WTC11 (cell line): ENCODE measurements at regions not wholly inside any gene's neighbourhood (a gene's known extent, or its start where the extent isn't known, plus 50 kb on each side); places are given as distances from the start of the nearest gene placed in this dataset.

ENCODE experiments used
- CREB1 ChIP-seq: sonication (generic); formaldehyde crosslinking; IDR thresholded peaks from 2 replicates; pipeline ENCODE4 v1.8.0; 2023; ENCODE audit warnings: mild to moderate bottlenecking, missing genetic modification reagents
- FOXK1 ChIP-seq: sonication (generic); formaldehyde crosslinking; IDR thresholded peaks from 2 replicates; pipeline ENCODE4 v1.8.0; 2022; ENCODE audit warnings: mild to moderate bottlenecking, moderate library complexity, missing genetic modification reagents
- JUN ChIP-seq: sonication (generic); formaldehyde crosslinking; IDR thresholded peaks from 2 replicates; pipeline ENCODE4 v1.8.0; 2023; ENCODE audit warnings: mild to moderate bottlenecking, missing genetic modification reagents
- NR2C2 ChIP-seq: sonication (generic); formaldehyde crosslinking; IDR thresholded peaks from 2 replicates; pipeline ENCODE4 v1.8.0; 2022; ENCODE audit warnings: mild to moderate bottlenecking, missing genetic modification reagents
- TEAD4 ChIP-seq: sonication (generic); formaldehyde crosslinking; IDR thresholded peaks from 2 replicates; pipeline ENCODE4 v1.8.0; 2022; ENCODE audit warnings: mild to moderate bottlenecking, missing genetic modification reagents
- TF ChIP-seq, protein P1 (sequence below): fragments of 200-600 bp; IDR thresholded peaks from 2 replicates; pipeline ENCODE4 v1.8.0; 2022; ENCODE audit warnings: antibody characterized with exemption
- TF ChIP-seq, protein P2 (sequence below): sonication (generic); formaldehyde crosslinking; IDR thresholded peaks from 2 replicates; pipeline ENCODE4 v1.8.1; 2023; ENCODE audit warnings: mild to moderate bottlenecking, moderate library complexity, missing genetic modification reagents
- TF ChIP-seq, protein P3 (sequence below): sonication (generic); formaldehyde crosslinking; IDR thresholded peaks from 2 replicates; pipeline ENCODE4 v1.8.0; 2022; ENCODE audit warnings: mild to moderate bottlenecking, missing genetic modification reagents
- TF ChIP-seq, protein P4 (sequence below): sonication (generic); formaldehyde crosslinking; IDR thresholded peaks from 2 replicates; pipeline ENCODE4 v1.8.1; 2023; ENCODE audit warnings: mild to moderate bottlenecking, missing genetic modification reagents, moderate library complexity

DNA sequence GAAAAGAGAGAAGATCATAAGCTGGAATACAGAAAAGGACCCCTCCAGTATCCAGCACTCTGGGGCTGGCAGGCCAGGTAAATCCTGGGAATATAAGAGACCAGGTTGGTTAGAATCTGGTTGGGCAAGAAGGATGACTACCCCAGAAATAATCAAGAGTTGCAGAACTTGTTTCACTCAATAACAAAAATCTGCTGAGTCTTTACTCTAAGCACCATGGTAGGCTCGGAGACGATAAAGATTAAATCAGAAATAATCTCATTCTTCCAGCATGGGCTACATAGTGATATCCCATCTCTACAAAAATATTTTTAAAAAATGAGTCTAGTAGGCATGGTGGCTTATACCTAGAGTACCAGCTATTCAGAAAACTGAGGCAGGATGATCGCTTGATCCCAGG is 138.0 kb upstream of the KCNJ16 start:
- TF ChIP-seq TEAD4 (CRISPR knock-in tag): no peak
- TF ChIP-seq, protein P1, sequence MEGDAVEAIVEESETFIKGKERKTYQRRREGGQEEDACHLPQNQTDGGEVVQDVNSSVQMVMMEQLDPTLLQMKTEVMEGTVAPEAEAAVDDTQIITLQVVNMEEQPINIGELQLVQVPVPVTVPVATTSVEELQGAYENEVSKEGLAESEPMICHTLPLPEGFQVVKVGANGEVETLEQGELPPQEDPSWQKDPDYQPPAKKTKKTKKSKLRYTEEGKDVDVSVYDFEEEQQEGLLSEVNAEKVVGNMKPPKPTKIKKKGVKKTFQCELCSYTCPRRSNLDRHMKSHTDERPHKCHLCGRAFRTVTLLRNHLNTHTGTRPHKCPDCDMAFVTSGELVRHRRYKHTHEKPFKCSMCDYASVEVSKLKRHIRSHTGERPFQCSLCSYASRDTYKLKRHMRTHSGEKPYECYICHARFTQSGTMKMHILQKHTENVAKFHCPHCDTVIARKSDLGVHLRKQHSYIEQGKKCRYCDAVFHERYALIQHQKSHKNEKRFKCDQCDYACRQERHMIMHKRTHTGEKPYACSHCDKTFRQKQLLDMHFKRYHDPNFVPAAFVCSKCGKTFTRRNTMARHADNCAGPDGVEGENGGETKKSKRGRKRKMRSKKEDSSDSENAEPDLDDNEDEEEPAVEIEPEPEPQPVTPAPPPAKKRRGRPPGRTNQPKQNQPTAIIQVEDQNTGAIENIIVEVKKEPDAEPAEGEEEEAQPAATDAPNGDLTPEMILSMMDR: no peak
- TF ChIP-seq, protein P2, sequence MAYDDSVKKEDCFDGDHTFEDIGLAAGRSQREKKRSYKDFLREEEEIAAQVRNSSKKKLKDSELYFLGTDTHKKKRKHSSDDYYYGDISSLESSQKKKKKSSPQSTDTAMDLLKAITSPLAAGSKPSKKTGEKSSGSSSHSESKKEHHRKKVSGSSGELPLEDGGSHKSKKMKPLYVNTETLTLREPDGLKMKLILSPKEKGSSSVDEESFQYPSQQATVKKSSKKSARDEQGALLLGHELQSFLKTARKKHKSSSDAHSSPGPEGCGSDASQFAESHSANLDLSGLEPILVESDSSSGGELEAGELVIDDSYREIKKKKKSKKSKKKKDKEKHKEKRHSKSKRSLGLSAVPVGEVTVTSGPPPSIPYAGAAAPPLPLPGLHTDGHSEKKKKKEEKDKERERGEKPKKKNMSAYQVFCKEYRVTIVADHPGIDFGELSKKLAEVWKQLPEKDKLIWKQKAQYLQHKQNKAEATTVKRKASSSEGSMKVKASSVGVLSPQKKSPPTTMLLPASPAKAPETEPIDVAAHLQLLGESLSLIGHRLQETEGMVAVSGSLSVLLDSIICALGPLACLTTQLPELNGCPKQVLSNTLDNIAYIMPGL (CRISPR knock-in tag): no peak
- TF ChIP-seq JUN (CRISPR knock-in tag): no peak
- TF ChIP-seq NR2C2 (CRISPR knock-in tag): no peak
- TF ChIP-seq CREB1 (CRISPR knock-in tag): no peak
- TF ChIP-seq, protein P3, sequence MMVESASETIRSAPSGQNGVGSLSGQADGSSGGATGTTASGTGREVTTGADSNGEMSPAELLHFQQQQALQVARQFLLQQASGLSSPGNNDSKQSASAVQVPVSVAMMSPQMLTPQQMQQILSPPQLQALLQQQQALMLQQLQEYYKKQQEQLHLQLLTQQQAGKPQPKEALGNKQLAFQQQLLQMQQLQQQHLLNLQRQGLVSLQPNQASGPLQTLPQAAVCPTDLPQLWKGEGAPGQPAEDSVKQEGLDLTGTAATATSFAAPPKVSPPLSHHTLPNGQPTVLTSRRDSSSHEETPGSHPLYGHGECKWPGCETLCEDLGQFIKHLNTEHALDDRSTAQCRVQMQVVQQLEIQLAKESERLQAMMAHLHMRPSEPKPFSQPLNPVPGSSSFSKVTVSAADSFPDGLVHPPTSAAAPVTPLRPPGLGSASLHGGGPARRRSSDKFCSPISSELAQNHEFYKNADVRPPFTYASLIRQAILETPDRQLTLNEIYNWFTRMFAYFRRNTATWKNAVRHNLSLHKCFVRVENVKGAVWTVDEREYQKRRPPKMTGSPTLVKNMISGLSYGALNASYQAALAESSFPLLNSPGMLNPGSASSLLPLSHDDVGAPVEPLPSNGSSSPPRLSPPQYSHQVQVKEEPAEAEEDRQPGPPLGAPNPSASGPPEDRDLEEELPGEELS (CRISPR knock-in tag): no peak
- TF ChIP-seq, protein P4, sequence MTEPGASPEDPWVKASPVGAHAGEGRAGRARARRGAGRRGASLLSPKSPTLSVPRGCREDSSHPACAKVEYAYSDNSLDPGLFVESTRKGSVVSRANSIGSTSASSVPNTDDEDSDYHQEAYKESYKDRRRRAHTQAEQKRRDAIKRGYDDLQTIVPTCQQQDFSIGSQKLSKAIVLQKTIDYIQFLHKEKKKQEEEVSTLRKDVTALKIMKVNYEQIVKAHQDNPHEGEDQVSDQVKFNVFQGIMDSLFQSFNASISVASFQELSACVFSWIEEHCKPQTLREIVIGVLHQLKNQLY (CRISPR knock-in tag): no peak
- no peak for TF ChIP-seq FOXK1 (CRISPR knock-in tag)
